RWPE2 (cell line): ENCODE measurements at regions not wholly inside any gene's neighbourhood (a gene's known extent, or its start where the extent isn't known, plus 50 kb on each side); places are given as distances from the start of the nearest gene placed in this dataset.

ENCODE experiments used
- ATAC-seq: fragments of 200-7000 bp; cut with Tn5 transposase; 3 replicates; pipeline ENCODE4 v1.9.1; 2021; ENCODE audit warnings: low read depth
- DNase-seq: peaks from one replicate; pipeline ENCODE4 v3.0.0-alpha.2; 2020; ENCODE audit warnings: low spot score
- H3K27ac ChIP-seq: fragments of 450-650 bp; 2 replicates; pipeline ENCODE4 v1.5.1; 2017; ENCODE audit warnings: mild to moderate bottlenecking; ENCODE audit not compliant: poor library complexity, severe bottlenecking
- H3K27me3 ChIP-seq: fragments of 250-450 bp; sonication (Bioruptor Pico); 2 replicates; pipeline ENCODE4 v1.5.1; 2021; ENCODE audit warnings: mild to moderate bottlenecking, moderate library complexity; ENCODE audit not compliant: insufficient read depth, poor library complexity, severe bottlenecking
- H3K36me3 ChIP-seq: fragments of 250-450 bp; sonication (Bioruptor Pico); 2 replicates; pipeline ENCODE4 v1.5.1; 2020; ENCODE audit warnings: low read depth, mild to moderate bottlenecking, moderate library complexity
- H3K4me1 ChIP-seq: fragments of 250-450 bp; sonication (Bioruptor Pico); 2 replicates; pipeline ENCODE4 v1.5.1; 2021; ENCODE audit warnings: mild to moderate bottlenecking, moderate library complexity; ENCODE audit not compliant: insufficient read depth, poor library complexity, severe bottlenecking
- H3K4me3 ChIP-seq: fragments of 250-450 bp; sonication (Bioruptor Pico); 2 replicates; pipeline ENCODE4 v1.5.1; 2021; ENCODE audit warnings: mild to moderate bottlenecking, moderate library complexity; ENCODE audit not compliant: severe bottlenecking
- H3K9me3 ChIP-seq: fragments of 250-450 bp; sonication (Bioruptor Pico); 2 replicates; pipeline ENCODE4 v1.5.1; 2021; ENCODE audit warnings: mild to moderate bottlenecking, moderate library complexity; ENCODE audit not compliant: severe bottlenecking
- TF ChIP-seq, protein P1 (sequence below): fragments of 450-650 bp; IDR thresholded peaks from one replicate; pipeline ENCODE4 v1.5.1; 2017; ENCODE audit warnings: mild to moderate bottlenecking, moderate library complexity; ENCODE audit not compliant: poor library complexity, severe bottlenecking

DNA sequence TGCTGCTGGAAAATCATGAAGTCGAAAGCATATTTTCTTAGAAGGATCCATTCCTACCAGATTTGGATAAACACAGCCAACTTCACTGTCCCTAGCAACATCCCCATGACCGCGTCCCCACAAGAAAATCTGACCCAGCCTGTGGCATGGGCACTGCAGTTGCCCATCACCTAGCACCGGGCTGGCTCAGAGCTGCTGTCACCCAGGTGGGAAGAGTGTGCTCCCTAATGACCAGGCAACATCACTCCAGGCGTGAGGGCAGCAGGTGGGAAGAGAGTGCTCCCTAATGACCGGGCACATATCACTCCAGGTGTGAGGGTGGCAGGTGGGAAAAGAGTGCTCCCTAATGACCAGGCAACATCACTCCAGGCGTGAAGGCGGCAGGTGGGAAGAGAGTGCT, 238.0 kb downstream of the TBXT start:
- Histone ChIP-seq H3K36me3 (no peaks in the 10 kb centered on the region), H3K4me1 (no peaks in the 10 kb centered on the region), H3K27me3 (no peaks in the 10 kb centered on the region), H3K27ac (no peak overlapping the region), H3K4me3 (no peak overlapping the region), H3K9me3 (no peaks in the 10 kb centered on the region)
- TF ChIP-seq, protein P1, sequence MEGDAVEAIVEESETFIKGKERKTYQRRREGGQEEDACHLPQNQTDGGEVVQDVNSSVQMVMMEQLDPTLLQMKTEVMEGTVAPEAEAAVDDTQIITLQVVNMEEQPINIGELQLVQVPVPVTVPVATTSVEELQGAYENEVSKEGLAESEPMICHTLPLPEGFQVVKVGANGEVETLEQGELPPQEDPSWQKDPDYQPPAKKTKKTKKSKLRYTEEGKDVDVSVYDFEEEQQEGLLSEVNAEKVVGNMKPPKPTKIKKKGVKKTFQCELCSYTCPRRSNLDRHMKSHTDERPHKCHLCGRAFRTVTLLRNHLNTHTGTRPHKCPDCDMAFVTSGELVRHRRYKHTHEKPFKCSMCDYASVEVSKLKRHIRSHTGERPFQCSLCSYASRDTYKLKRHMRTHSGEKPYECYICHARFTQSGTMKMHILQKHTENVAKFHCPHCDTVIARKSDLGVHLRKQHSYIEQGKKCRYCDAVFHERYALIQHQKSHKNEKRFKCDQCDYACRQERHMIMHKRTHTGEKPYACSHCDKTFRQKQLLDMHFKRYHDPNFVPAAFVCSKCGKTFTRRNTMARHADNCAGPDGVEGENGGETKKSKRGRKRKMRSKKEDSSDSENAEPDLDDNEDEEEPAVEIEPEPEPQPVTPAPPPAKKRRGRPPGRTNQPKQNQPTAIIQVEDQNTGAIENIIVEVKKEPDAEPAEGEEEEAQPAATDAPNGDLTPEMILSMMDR: no peak
- DNase-seq (no peak), ATAC-seq (no peak)

DNA sequence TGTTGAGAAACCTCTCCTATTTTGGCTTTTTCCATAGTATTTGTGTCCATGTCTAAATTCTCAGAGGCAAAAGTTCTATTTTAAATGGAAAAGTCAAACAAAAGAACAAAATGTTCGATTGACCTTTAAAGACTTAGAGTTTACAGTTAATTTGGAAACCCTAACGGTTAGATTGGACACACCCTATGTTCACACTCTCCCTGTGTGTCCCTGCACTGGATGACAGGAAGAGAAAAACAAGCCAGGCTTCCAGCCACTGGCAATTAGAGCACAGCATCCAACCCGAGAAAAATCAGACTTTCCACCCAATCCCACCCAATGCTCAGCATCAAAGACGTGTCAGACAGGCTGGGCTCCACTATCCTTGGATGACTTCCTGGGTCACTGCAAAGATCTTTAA, 241.3 kb downstream of the TBXT start:
- Histone ChIP-seq H3K4me1 (peaks cover 3% of the 10 kb centered on the region), H3K4me3 (no peak overlapping the region), H3K27me3 (no peaks in the 10 kb centered on the region), H3K36me3 (no peaks in the 10 kb centered on the region), H3K27ac (no peak overlapping the region), H3K9me3 (no peaks in the 10 kb centered on the region)
- DNase-seq: no peak
- no peak for ATAC-seq
- TF ChIP-seq, protein P1: no peak

DNA sequence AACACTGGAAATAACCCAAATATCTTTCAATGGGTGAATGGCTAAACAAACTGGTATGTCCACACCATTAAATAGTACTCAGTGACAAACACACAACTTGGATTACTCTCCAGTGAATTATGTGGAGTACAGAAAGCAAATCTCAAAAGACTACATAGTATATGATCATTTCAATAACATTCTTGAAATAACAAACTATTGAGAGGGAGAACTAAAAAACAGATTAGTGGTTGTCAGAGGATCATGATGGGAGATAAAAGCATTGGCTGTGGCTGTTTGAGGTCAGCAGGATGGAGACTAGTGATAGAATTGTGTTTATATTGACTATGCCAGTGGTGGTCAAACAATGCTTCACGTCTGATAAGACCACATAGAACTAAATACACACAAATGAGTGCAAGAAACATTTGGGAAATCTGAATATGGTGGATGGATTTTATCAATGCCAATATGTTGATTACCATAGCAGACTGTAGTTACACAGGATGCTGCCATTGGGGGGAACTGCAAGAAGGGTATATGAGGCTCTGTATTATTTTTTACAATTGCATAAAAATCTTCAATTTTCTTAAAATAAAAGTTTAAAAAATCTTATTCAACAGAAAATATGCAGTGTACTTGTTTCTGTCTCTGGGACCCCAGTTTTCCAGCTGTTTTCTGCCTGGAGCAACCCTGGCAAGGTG, 242.0 kb downstream of the TBXT start:
- H3K9me3 ChIP-seq: no peaks in the 10 kb centered on the region
- no peak overlapping the region for H3K4me3 ChIP-seq
- no peaks in the 10 kb centered on the region for H3K27me3 ChIP-seq
- no peak overlapping the region for H3K27ac ChIP-seq
- TF ChIP-seq, protein P1: no peak
- no peaks in the 10 kb centered on the region for H3K36me3 ChIP-seq
- no peak for ATAC-seq
- peaks cover 3% of the 10 kb centered on the region for H3K4me1 ChIP-seq
- no peak for DNase-seq

DNA sequence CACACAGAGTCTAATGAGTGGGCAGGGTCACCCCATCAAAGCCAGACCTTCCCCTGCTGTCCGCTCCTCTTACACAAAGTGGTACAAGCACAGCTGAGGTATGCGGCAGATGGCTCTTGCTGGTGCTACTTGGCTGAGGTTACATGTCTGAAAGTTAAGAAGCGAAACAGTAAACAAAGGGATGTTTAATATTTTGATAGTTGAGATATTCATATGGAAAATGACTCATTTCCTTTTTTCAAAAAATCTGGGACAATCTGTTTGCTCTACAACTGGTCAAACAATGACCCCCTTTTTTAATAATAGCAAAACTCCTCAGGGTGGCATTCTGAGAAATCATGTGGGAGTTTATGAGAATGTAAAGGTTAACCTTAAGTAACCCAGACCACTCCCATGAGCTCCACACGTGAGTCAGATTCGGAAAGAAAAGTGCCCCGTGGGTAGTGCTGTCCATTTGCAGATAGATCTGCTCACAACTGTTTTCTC, 245.3 kb downstream of the TBXT start:
- Histone ChIP-seq H3K27ac (peak overlapping the region; percentile 38), H3K27me3 (no peaks in the 10 kb centered on the region), H3K4me1 (peaks cover 3% of the 10 kb centered on the region), H3K4me3 (no peak overlapping the region), H3K36me3 (no peaks in the 10 kb centered on the region), H3K9me3 (no peaks in the 10 kb centered on the region)
- DNase-seq (no peak), ATAC-seq (peak; percentile 84)
- TF ChIP-seq, protein P1: no peak
